ENCODE measurements at regions not wholly inside any gene's neighbourhood (a gene's known extent, or its start where the extent isn't known, plus 50 kb on each side); places are given as distances from the start of the nearest gene placed in this dataset.

- H3K4me1 ChIP-seq (ENCODE audit: control insufficient read depth in 1 of 2, insufficient read depth in 2 of 2, low read length in 2 of 2), result no peaks in the 10 kb centered on the region
- no peaks in the 10 kb centered on the region for H3K27me3 ChIP-seq (ENCODE audit: control insufficient read depth in 1 of 2, insufficient read depth in 2 of 2, low read length in 1 of 2)
- 65 to 74% methylated on average over 4 of the region's 4 CpGs for WGBS, 2 donors
- H3K36me3 ChIP-seq (ENCODE audit: control insufficient read depth in 1 of 2, insufficient read depth in 2 of 2, low read length in 1 of 2), result no peaks in the 10 kb centered on the region
- no peaks in the 10 kb centered on the region for H3K9me3 ChIP-seq (ENCODE audit: control insufficient read depth, low read length)
- H3K27ac ChIP-seq (ENCODE audit: low read depth in 1 of 2, low read length in 2 of 2), result no peak overlapping the region
- intact Hi-C loops (cut with DNase I), result no loop called here
- no peak for DNase-seq
- no peak for ATAC-seq (ENCODE audit: low FRiP score)
- no peak overlapping the region for H3K4me3 ChIP-seq (ENCODE audit: low read length in 2 of 2)
Observed at GRCh38 chr5:25950681-25951080, 1087.7 kb downstream of the CDH9 start.

- no peaks in the 10 kb centered on the region for H3K9me3 ChIP-seq (ENCODE audit: control insufficient read depth, low read length)
- DNase-seq, result no peak
- H3K4me3 ChIP-seq (ENCODE audit: low read length in 2 of 2), result no peak overlapping the region
- ATAC-seq (ENCODE audit: low FRiP score), result no peak
- H3K36me3 ChIP-seq (ENCODE audit: control insufficient read depth in 1 of 2, insufficient read depth in 2 of 2, low read length in 1 of 2), result no peaks in the 10 kb centered on the region
- no peaks in the 10 kb centered on the region for H3K4me1 ChIP-seq (ENCODE audit: control insufficient read depth in 1 of 2, insufficient read depth in 2 of 2, low read length in 2 of 2)
- no peak overlapping the region for H3K27ac ChIP-seq (ENCODE audit: low read depth in 1 of 2, low read length in 2 of 2)
- intact Hi-C loops (cut with DNase I), result no loop called here
- H3K27me3 ChIP-seq (ENCODE audit: control insufficient read depth in 1 of 2, insufficient read depth in 2 of 2, low read length in 1 of 2), result no peaks in the 10 kb centered on the region
- WGBS, 2 donors, result 83 to 91% methylated on average over 4 of the region's 4 CpGs
Observed at GRCh38 chr5:25948278-25948677, 1090.1 kb downstream of the CDH9 start.

- 53 to 69% methylated on average over 2 of the region's 2 CpGs for WGBS, 2 donors
- intact Hi-C loops (cut with DNase I), result no loop called here
Observed at GRCh38 chr5:25944786-25945185, 1093.6 kb downstream of the CDH9 start.

GRCh38 chr5:25909163-25909562, 1129.2 kb downstream of the CDH9 start:
- ATAC-seq (ENCODE audit: low FRiP score) (no peak), DNase-seq (no peak)
- Histone ChIP-seq H3K36me3 (ENCODE audit: control insufficient read depth in 1 of 2, insufficient read depth in 2 of 2, low read length in 1 of 2) (no peaks in the 10 kb centered on the region), H3K4me3 (ENCODE audit: low read length in 2 of 2) (no peak overlapping the region), H3K9me3 (ENCODE audit: control insufficient read depth, low read length) (no peaks in the 10 kb centered on the region), H3K27me3 (ENCODE audit: control insufficient read depth in 1 of 2, insufficient read depth in 2 of 2, low read length in 1 of 2) (no peaks in the 10 kb centered on the region), H3K27ac (ENCODE audit: low read depth in 1 of 2, low read length in 2 of 2) (no peak overlapping the region), H3K4me1 (ENCODE audit: control insufficient read depth in 1 of 2, insufficient read depth in 2 of 2, low read length in 2 of 2) (no peaks in the 10 kb centered on the region)
- intact Hi-C loops (cut with DNase I), result no loop called here
- WGBS, 2 donors, result 94 to 95% methylated on average over 29 of the region's 29 CpGs

More at GRCh38 chr5:25944786-25945185, 1093.6 kb downstream of the CDH9 start:
- ATAC-seq (ENCODE audit: low FRiP score), result no peak
- Histone ChIP-seq H3K27ac (ENCODE audit: low read depth in 1 of 2, low read length in 2 of 2) (no peak overlapping the region), H3K9me3 (ENCODE audit: control insufficient read depth, low read length) (no peaks in the 10 kb centered on the region), H3K4me1 (ENCODE audit: control insufficient read depth in 1 of 2, insufficient read depth in 2 of 2, low read length in 2 of 2) (no peaks in the 10 kb centered on the region), H3K4me3 (ENCODE audit: low read length in 2 of 2) (no peak overlapping the region), H3K27me3 (ENCODE audit: control insufficient read depth in 1 of 2, insufficient read depth in 2 of 2, low read length in 1 of 2) (no peaks in the 10 kb centered on the region), H3K36me3 (ENCODE audit: control insufficient read depth in 1 of 2, insufficient read depth in 2 of 2, low read length in 1 of 2) (no peaks in the 10 kb centered on the region)
- no peak for DNase-seq

- H3K4me1 ChIP-seq (ENCODE audit: control insufficient read depth in 1 of 2, insufficient read depth in 2 of 2, low read length in 2 of 2), result no peaks in the 10 kb centered on the region
- no peak for ATAC-seq (ENCODE audit: low FRiP score)
- no peaks in the 10 kb centered on the region for H3K27me3 ChIP-seq (ENCODE audit: control insufficient read depth in 1 of 2, insufficient read depth in 2 of 2, low read length in 1 of 2)
- no peak for DNase-seq
- no peaks in the 10 kb centered on the region for H3K36me3 ChIP-seq (ENCODE audit: control insufficient read depth in 1 of 2, insufficient read depth in 2 of 2, low read length in 1 of 2)
- H3K4me3 ChIP-seq (ENCODE audit: low read length in 2 of 2), result no peak overlapping the region
- intact Hi-C loops (cut with DNase I), result no loop called here
- 24 to 79% methylated on average over 2 of the region's 2 CpGs for WGBS, 2 donors
- no peaks in the 10 kb centered on the region for H3K9me3 ChIP-seq (ENCODE audit: control insufficient read depth, low read length)
- no peak overlapping the region for H3K27ac ChIP-seq (ENCODE audit: low read depth in 1 of 2, low read length in 2 of 2)
Observed at GRCh38 chr5:25905646-25906045, 1132.7 kb downstream of the CDH9 start.

- no peak overlapping the region for H3K4me3 ChIP-seq (ENCODE audit: low read length in 2 of 2)
- WGBS, 2 donors, result 53 to 57% methylated on average over 2 of the region's 2 CpGs
- DNase-seq (no peak), ATAC-seq (ENCODE audit: low FRiP score) (no peak)
- peaks cover 1% of the 10 kb centered on the region for H3K9me3 ChIP-seq (ENCODE audit: control insufficient read depth, low read length)
- no peaks in the 10 kb centered on the region for H3K27me3 ChIP-seq (ENCODE audit: control insufficient read depth in 1 of 2, insufficient read depth in 2 of 2, low read length in 1 of 2)
- no peaks in the 10 kb centered on the region for H3K4me1 ChIP-seq (ENCODE audit: control insufficient read depth in 1 of 2, insufficient read depth in 2 of 2, low read length in 2 of 2)
- H3K27ac ChIP-seq (ENCODE audit: low read depth in 1 of 2, low read length in 2 of 2), result no peak overlapping the region
- no peaks in the 10 kb centered on the region for H3K36me3 ChIP-seq (ENCODE audit: control insufficient read depth in 1 of 2, insufficient read depth in 2 of 2, low read length in 1 of 2)
- intact Hi-C loops (cut with DNase I), result no loop called here
Observed at GRCh38 chr5:25892211-25892610, 1146.2 kb downstream of the CDH9 start.

GRCh38 chr5:25891691-25892090, 1146.7 kb downstream of the CDH9 start:
- H3K27me3 ChIP-seq (ENCODE audit: control insufficient read depth in 1 of 2, insufficient read depth in 2 of 2, low read length in 1 of 2), result no peaks in the 10 kb centered on the region
- H3K4me3 ChIP-seq (ENCODE audit: low read length in 2 of 2), result no peak overlapping the region
- H3K27ac ChIP-seq (ENCODE audit: low read depth in 1 of 2, low read length in 2 of 2), result no peak overlapping the region
- H3K4me1 ChIP-seq (ENCODE audit: control insufficient read depth in 1 of 2, insufficient read depth in 2 of 2, low read length in 2 of 2), result no peaks in the 10 kb centered on the region
- DNase-seq (no peak), ATAC-seq (ENCODE audit: low FRiP score) (no peak)
- H3K36me3 ChIP-seq (ENCODE audit: control insufficient read depth in 1 of 2, insufficient read depth in 2 of 2, low read length in 1 of 2), result no peaks in the 10 kb centered on the region
- WGBS, 2 donors, result 44 to 48% methylated on average over 2 of the region's 2 CpGs
- peaks cover 1% of the 10 kb centered on the region for H3K9me3 ChIP-seq (ENCODE audit: control insufficient read depth, low read length)
- intact Hi-C loops (cut with DNase I), result no loop called here

- Histone ChIP-seq H3K27ac (ENCODE audit: low read depth in 1 of 2, low read length in 2 of 2) (no peak overlapping the region), H3K36me3 (ENCODE audit: control insufficient read depth in 1 of 2, insufficient read depth in 2 of 2, low read length in 1 of 2) (no peaks in the 10 kb centered on the region), H3K4me1 (ENCODE audit: control insufficient read depth in 1 of 2, insufficient read depth in 2 of 2, low read length in 2 of 2) (no peaks in the 10 kb centered on the region), H3K4me3 (ENCODE audit: low read length in 2 of 2) (no peak overlapping the region), H3K9me3 (ENCODE audit: control insufficient read depth, low read length) (no peaks in the 10 kb centered on the region), H3K27me3 (ENCODE audit: control insufficient read depth in 1 of 2, insufficient read depth in 2 of 2, low read length in 1 of 2) (no peaks in the 10 kb centered on the region)
- WGBS, 2 donors, result 80 to 83% methylated on average over 6 of the region's 6 CpGs
- no peak for ATAC-seq (ENCODE audit: low FRiP score)
- intact Hi-C loops (cut with DNase I), result no loop called here
- DNase-seq, result no peak
Observed at GRCh38 chr5:25881318-25882036, 1156.9 kb downstream of the CDH9 start.

- 80 to 86% methylated on average over 3 of the region's 3 CpGs for WGBS, 2 donors
- no peak overlapping the region for H3K4me3 ChIP-seq (ENCODE audit: low read length in 2 of 2)
- no peaks in the 10 kb centered on the region for H3K27me3 ChIP-seq (ENCODE audit: control insufficient read depth in 1 of 2, insufficient read depth in 2 of 2, low read length in 1 of 2)
- H3K4me1 ChIP-seq (ENCODE audit: control insufficient read depth in 1 of 2, insufficient read depth in 2 of 2, low read length in 2 of 2), result no peaks in the 10 kb centered on the region
- ATAC-seq (ENCODE audit: low FRiP score) (no peak), DNase-seq (no peak)
- H3K27ac ChIP-seq (ENCODE audit: low read depth in 1 of 2, low read length in 2 of 2), result no peak overlapping the region
- H3K36me3 ChIP-seq (ENCODE audit: control insufficient read depth in 1 of 2, insufficient read depth in 2 of 2, low read length in 1 of 2), result no peaks in the 10 kb centered on the region
- H3K9me3 ChIP-seq (ENCODE audit: control insufficient read depth, low read length), result peaks cover 2% of the 10 kb centered on the region
- intact Hi-C loops (cut with DNase I), result no loop called here
Observed at GRCh38 chr5:25863811-25864210, 1174.6 kb downstream of the CDH9 start.

Measured in aorta (tissue), 5 donors.